ENCODE measurements at regions not wholly inside any gene's neighbourhood (a gene's known extent, or its start where the extent isn't known, plus 50 kb on each side); places are given as distances from the start of the nearest gene placed in this dataset.

DNA sequence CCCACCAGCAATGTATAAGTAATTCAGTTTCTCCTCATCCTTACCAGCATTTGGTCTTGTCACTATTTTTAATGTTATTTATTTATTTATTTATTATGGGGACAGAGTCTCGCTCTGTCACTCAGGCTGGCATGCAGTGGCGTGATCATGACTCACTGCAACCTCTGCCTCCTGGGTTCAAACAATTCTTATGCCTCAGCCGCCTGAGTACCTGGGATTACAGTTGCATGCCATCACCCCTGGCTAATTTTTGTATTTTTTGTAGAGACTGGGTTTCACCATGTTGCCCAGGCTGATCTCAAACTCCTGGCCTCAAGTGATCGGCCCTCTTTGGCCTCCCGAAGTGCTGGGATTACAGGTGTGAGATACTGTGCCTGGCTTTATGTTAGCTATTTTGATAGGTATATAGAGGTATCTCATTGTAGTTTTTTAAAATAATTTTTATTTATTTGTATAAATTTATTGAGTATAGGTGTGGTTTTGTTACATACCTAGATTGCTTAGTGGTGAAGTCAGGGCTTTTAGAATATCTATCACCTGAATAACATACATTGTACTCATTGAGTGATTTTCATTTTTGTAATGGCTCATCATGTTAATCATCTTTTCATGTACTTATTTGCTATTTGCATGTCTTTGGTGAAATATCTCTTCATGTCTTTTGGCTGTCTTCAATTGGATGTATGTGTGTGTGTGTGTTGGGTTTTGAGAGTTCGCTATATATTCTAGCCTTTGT is 53.3 kb downstream of the TANC2 start:
- TF ChIP-seq, protein P1, sequence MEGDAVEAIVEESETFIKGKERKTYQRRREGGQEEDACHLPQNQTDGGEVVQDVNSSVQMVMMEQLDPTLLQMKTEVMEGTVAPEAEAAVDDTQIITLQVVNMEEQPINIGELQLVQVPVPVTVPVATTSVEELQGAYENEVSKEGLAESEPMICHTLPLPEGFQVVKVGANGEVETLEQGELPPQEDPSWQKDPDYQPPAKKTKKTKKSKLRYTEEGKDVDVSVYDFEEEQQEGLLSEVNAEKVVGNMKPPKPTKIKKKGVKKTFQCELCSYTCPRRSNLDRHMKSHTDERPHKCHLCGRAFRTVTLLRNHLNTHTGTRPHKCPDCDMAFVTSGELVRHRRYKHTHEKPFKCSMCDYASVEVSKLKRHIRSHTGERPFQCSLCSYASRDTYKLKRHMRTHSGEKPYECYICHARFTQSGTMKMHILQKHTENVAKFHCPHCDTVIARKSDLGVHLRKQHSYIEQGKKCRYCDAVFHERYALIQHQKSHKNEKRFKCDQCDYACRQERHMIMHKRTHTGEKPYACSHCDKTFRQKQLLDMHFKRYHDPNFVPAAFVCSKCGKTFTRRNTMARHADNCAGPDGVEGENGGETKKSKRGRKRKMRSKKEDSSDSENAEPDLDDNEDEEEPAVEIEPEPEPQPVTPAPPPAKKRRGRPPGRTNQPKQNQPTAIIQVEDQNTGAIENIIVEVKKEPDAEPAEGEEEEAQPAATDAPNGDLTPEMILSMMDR (conservative IDR thresholded peaks at IDR 0.05) = no peak
- TF ChIP-seq ZFX (IDR thresholded peaks at IDR 0.05) = no peak

All from C4-2B (cell line).